ENCODE measurements at regions not wholly inside any gene's neighbourhood (a gene's known extent, or its start where the extent isn't known, plus 50 kb on each side); places are given as distances from the start of the nearest gene placed in this dataset.

GRCh38 chr2:53544871-53545558, 222.6 kb upstream of the CHAC2 start:
- Histone ChIP-seq H3K27ac (ENCODE audit: low read depth, low read length) (no peak overlapping the region), H3K27me3 (ENCODE audit: control insufficient read depth in 5 of 5, insufficient read depth in 4 of 5, low read length in 5 of 5) (no peaks in the 10 kb centered on the region), H3K9me3 (ENCODE audit: control insufficient read depth in 5 of 5, low read length in 5 of 5) (peaks cover 2 to 15% (median 10%) of the 10 kb centered on the region in 5 donors), H3K36me3 (ENCODE audit: control insufficient read depth in 5 of 5, insufficient read depth in 5 of 5, low read length in 5 of 5) (no peaks in the 10 kb centered on the region), H3K4me1 (ENCODE audit: control insufficient read depth in 5 of 5, insufficient read depth in 5 of 5, low read length in 5 of 5) (no peaks in the 10 kb centered on the region), H3K9ac (ENCODE audit: low read length in 5 of 5) (no peak overlapping the region), H3K4me3 (ENCODE audit: low read depth in 1 of 5, low read length in 5 of 5) (no peak overlapping the region)

GRCh38 chr2:53543083-53543482, 224.5 kb upstream of the CHAC2 start:
- Histone ChIP-seq H3K4me1 (ENCODE audit: control insufficient read depth in 5 of 5, insufficient read depth in 5 of 5, low read length in 5 of 5) (no peaks in the 10 kb centered on the region), H3K36me3 (ENCODE audit: control insufficient read depth in 5 of 5, insufficient read depth in 5 of 5, low read length in 5 of 5) (no peaks in the 10 kb centered on the region), H3K27me3 (ENCODE audit: control insufficient read depth in 5 of 5, insufficient read depth in 4 of 5, low read length in 5 of 5) (no peaks in the 10 kb centered on the region), H3K9me3 (ENCODE audit: control insufficient read depth in 5 of 5, low read length in 5 of 5) (peaks cover 2 to 15% (median 10%) of the 10 kb centered on the region in 5 donors), H3K27ac (ENCODE audit: low read depth, low read length) (no peak overlapping the region), H3K4me3 (ENCODE audit: low read depth in 1 of 5, low read length in 5 of 5) (no peak overlapping the region), H3K9ac (ENCODE audit: low read length in 5 of 5) (no peak overlapping the region)

- H3K9me3 ChIP-seq (ENCODE audit: control insufficient read depth in 5 of 5, low read length in 5 of 5), result peaks cover 0 to 15% (median 10%) of the 10 kb centered on the region in 5 donors
- H3K27me3 ChIP-seq (ENCODE audit: control insufficient read depth in 5 of 5, insufficient read depth in 4 of 5, low read length in 5 of 5), result no peaks in the 10 kb centered on the region
- H3K4me1 ChIP-seq (ENCODE audit: control insufficient read depth in 5 of 5, insufficient read depth in 5 of 5, low read length in 5 of 5), result no peaks in the 10 kb centered on the region
- H3K9ac ChIP-seq (ENCODE audit: low read length in 5 of 5), result no peak overlapping the region
- no peak overlapping the region for H3K4me3 ChIP-seq (ENCODE audit: low read depth in 1 of 5, low read length in 5 of 5)
- H3K36me3 ChIP-seq (ENCODE audit: control insufficient read depth in 5 of 5, insufficient read depth in 5 of 5, low read length in 5 of 5), result no peaks in the 10 kb centered on the region
- H3K27ac ChIP-seq (ENCODE audit: low read depth, low read length), result no peak overlapping the region
Measured at GRCh38 chr2:53536583-53537361, 230.8 kb upstream of the CHAC2 start.

- Histone ChIP-seq H3K27me3 (ENCODE audit: control insufficient read depth in 5 of 5, insufficient read depth in 4 of 5, low read length in 5 of 5) (no peaks in the 10 kb centered on the region), H3K4me3 (ENCODE audit: low read depth in 1 of 5, low read length in 5 of 5) (no peak overlapping the region), H3K9me3 (ENCODE audit: control insufficient read depth in 5 of 5, low read length in 5 of 5) (peaks cover 0 to 6% (median 0%) of the 10 kb centered on the region in 5 donors), H3K9ac (ENCODE audit: low read length in 5 of 5) (no peak overlapping the region), H3K36me3 (ENCODE audit: control insufficient read depth in 5 of 5, insufficient read depth in 5 of 5, low read length in 5 of 5) (no peaks in the 10 kb centered on the region), H3K4me1 (ENCODE audit: control insufficient read depth in 5 of 5, insufficient read depth in 5 of 5, low read length in 5 of 5) (no peaks in the 10 kb centered on the region), H3K27ac (ENCODE audit: low read depth, low read length) (no peak overlapping the region)
Measured at GRCh38 chr2:53535234-53535840, 232.3 kb upstream of the CHAC2 start.

- Histone ChIP-seq H3K9me3 (ENCODE audit: control insufficient read depth in 5 of 5, low read length in 5 of 5) (peaks cover 0 to 9% (median 3%) of the 10 kb centered on the region in 5 donors), H3K4me3 (ENCODE audit: low read depth in 1 of 5, low read length in 5 of 5) (no peak overlapping the region), H3K27ac (ENCODE audit: low read depth, low read length) (no peak overlapping the region), H3K27me3 (ENCODE audit: control insufficient read depth in 5 of 5, insufficient read depth in 4 of 5, low read length in 5 of 5) (no peaks in the 10 kb centered on the region), H3K36me3 (ENCODE audit: control insufficient read depth in 5 of 5, insufficient read depth in 5 of 5, low read length in 5 of 5) (no peaks in the 10 kb centered on the region), H3K9ac (ENCODE audit: low read length in 5 of 5) (no peak overlapping the region), H3K4me1 (ENCODE audit: control insufficient read depth in 5 of 5, insufficient read depth in 5 of 5, low read length in 5 of 5) (no peaks in the 10 kb centered on the region)
Measured at GRCh38 chr2:53530126-53530525, 237.5 kb upstream of the CHAC2 start.

GRCh38 chr2:53527056-53527455, 240.5 kb upstream of the CHAC2 start:
- Histone ChIP-seq H3K36me3 (ENCODE audit: control insufficient read depth in 5 of 5, insufficient read depth in 5 of 5, low read length in 5 of 5) (no peaks in the 10 kb centered on the region), H3K9me3 (ENCODE audit: control insufficient read depth in 5 of 5, low read length in 5 of 5) (peaks cover 0 to 8% (median 3%) of the 10 kb centered on the region in 5 donors), H3K4me3 (ENCODE audit: low read depth in 1 of 5, low read length in 5 of 5) (no peak overlapping the region), H3K4me1 (ENCODE audit: control insufficient read depth in 5 of 5, insufficient read depth in 5 of 5, low read length in 5 of 5) (no peaks in the 10 kb centered on the region), H3K27ac (ENCODE audit: low read depth, low read length) (no peak overlapping the region), H3K27me3 (ENCODE audit: control insufficient read depth in 5 of 5, insufficient read depth in 4 of 5, low read length in 5 of 5) (no peaks in the 10 kb centered on the region), H3K9ac (ENCODE audit: low read length in 5 of 5) (no peak overlapping the region)

- Histone ChIP-seq H3K4me1 (ENCODE audit: control insufficient read depth in 5 of 5, insufficient read depth in 5 of 5, low read length in 5 of 5) (peaks cover 0 to 4% (median 0%) of the 10 kb centered on the region in 5 donors), H3K9me3 (ENCODE audit: control insufficient read depth in 5 of 5, low read length in 5 of 5) (no peaks in the 10 kb centered on the region), H3K27ac (ENCODE audit: low read depth, low read length) (no peak overlapping the region), H3K36me3 (ENCODE audit: control insufficient read depth in 5 of 5, insufficient read depth in 5 of 5, low read length in 5 of 5) (no peaks in the 10 kb centered on the region), H3K4me3 (ENCODE audit: low read depth in 1 of 5, low read length in 5 of 5) (no peak overlapping the region), H3K9ac (ENCODE audit: low read length in 5 of 5) (no peak overlapping the region), H3K27me3 (ENCODE audit: control insufficient read depth in 5 of 5, insufficient read depth in 4 of 5, low read length in 5 of 5) (no peaks in the 10 kb centered on the region)
Measured at GRCh38 chr2:53519918-53520841, 247.4 kb upstream of the CHAC2 start.

- Histone ChIP-seq H3K9ac (ENCODE audit: low read length in 5 of 5) (no peak overlapping the region), H3K4me3 (ENCODE audit: low read depth in 1 of 5, low read length in 5 of 5) (no peak overlapping the region), H3K9me3 (ENCODE audit: control insufficient read depth in 5 of 5, low read length in 5 of 5) (no peaks in the 10 kb centered on the region), H3K4me1 (ENCODE audit: control insufficient read depth in 5 of 5, insufficient read depth in 5 of 5, low read length in 5 of 5) (peaks cover 0 to 4% (median 0%) of the 10 kb centered on the region in 5 donors), H3K27ac (ENCODE audit: low read depth, low read length) (no peak overlapping the region), H3K36me3 (ENCODE audit: control insufficient read depth in 5 of 5, insufficient read depth in 5 of 5, low read length in 5 of 5) (no peaks in the 10 kb centered on the region), H3K27me3 (ENCODE audit: control insufficient read depth in 5 of 5, insufficient read depth in 4 of 5, low read length in 5 of 5) (no peaks in the 10 kb centered on the region)
Measured at GRCh38 chr2:53517406-53517805, 250.2 kb upstream of the CHAC2 start.

GRCh38 chr2:53516650-53517049, 251.0 kb upstream of the CHAC2 start:
- H3K9ac ChIP-seq (ENCODE audit: low read length in 5 of 5), result no peak overlapping the region
- no peaks in the 10 kb centered on the region for H3K9me3 ChIP-seq (ENCODE audit: control insufficient read depth in 5 of 5, low read length in 5 of 5)
- no peaks in the 10 kb centered on the region for H3K36me3 ChIP-seq (ENCODE audit: control insufficient read depth in 5 of 5, insufficient read depth in 5 of 5, low read length in 5 of 5)
- H3K4me3 ChIP-seq (ENCODE audit: low read depth in 1 of 5, low read length in 5 of 5), result no peak overlapping the region
- no peaks in the 10 kb centered on the region for H3K27me3 ChIP-seq (ENCODE audit: control insufficient read depth in 5 of 5, insufficient read depth in 4 of 5, low read length in 5 of 5)
- H3K4me1 ChIP-seq (ENCODE audit: control insufficient read depth in 5 of 5, insufficient read depth in 5 of 5, low read length in 5 of 5), result peaks cover 0 to 4% (median 0%) of the 10 kb centered on the region in 5 donors
- no peak overlapping the region for H3K27ac ChIP-seq (ENCODE audit: low read depth, low read length)

Data from subcutaneous abdominal adipose tissue (tissue), 5 donors.